Inflammatory macrophage treated with lipopolysaccharide for 4 hours (primary cell): ENCODE measurements at regions not wholly inside any gene's neighbourhood (a gene's known extent, or its start where the extent isn't known, plus 50 kb on each side); places are given as distances from the start of the nearest gene placed in this dataset.
A peak's percentile ranks its signal among the peaks of the same experiment; 100 is the strongest.

Source experiments
- DNase-seq: peaks from one replicate; pipeline ENCODE4 v3.0.0-alpha.2; 2020

DNA sequence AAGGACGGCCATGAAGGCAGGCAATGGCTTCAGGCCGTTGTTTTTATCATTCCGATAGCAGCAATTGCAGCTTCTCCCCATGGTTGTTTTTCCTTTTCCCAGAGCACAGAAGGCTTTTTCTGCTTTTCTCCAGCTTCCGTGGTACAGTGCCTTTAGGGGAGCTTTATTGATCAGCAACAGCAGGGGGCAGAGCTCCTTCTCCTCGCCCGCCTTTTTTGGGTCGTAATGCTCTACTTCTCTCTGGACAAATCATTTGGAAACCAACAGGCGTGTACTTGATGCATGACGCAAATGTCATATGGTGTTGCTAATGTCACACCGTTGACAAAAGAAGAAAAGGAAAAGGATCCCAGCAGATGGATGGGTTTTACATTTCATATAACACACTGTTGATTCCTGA is 79.7 kb upstream of the SNRK start:
- DNase-seq, result no peak

DNA sequence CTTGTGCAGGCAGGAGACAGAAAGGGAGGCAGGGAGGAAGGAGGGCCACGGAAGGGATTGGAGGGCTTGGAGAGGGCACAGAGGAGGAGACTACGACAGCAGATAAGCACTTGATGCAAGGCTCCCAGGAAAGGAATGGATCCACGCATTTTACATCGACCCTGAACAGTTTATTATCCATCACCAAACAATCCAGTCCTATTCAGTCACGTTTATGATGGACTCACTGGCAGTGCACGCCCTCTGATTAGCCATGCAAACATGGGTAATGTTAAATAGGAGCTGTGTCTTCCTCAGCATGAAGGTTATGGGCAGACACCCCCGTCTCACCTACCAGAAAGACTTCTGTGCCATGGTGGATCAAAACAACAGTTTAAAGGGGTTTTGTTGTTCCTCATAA is 80.2 kb upstream of the SNRK start:
- DNase-seq, result no peak

DNA sequence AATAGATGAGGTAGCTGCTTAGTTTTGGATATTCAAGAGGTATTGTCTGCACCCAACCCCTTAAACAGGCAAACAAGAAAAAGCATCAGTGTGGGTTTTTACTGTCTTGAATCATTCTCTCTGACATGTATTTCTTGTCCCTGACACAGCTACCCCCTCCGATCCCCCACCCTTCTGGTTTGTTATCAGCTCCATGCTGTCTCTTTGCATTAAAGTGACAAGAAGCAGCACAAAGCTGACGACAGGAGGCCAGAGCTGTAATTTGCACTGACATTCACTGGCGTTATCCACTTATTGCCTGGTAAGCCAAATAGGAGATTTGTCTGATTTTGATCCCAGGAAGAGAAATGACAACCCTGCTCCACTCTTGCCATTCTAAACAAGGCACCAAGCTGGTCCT is 83.3 kb upstream of the SNRK start:
- DNase-seq, result no peak

DNA sequence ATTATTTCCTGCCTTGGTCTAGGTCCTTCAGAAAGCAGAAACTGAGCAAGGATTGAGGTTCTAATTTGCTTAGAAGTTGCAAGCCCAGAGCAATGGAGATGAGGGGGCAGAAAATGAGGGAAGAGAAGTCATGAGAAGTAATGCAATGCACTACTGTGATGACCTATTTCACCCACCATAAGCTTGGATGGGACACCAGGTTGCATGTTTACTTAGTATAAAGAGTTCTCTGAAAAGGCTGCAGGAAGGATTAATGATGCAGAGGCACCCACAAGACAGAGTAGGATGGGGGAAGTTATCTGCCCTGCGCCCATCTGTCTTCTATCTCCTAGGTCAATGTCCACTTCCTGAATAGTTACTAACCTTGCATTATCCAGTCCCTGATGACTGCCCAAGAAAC is 84.8 kb upstream of the SNRK start:
- DNase-seq, result no peak

DNA sequence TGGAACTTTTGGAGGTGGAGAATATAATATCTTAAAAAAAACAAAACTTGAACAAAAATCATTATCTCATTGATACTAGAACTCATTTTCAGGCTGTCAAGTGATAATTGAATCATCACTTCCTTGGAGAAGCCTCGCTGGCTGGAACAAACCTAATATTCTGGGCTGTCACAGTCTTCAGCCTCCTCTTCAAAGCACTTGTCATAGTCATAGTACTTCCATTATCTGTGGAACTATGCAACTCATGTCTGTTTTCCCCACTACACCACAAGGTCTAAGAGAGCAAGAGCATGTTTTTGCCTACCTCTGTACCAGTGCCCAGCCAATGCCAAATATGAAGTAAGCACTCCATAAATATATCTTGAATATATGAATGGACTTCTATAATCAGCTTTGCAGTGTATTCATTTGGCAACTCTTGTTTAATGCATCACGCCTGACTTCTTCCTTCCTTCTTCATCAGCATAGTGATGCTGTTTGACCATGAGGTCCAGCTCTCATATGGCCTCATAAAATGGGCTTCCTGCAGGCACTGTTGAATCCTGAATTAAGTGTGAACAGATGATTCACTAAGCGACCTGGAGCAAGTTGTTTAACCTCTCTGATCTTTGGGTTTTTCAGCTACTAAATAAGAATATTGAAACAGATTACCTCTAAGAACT is 86.6 kb upstream of the SNRK start:
- DNase-seq, result peak; percentile 20

DNA sequence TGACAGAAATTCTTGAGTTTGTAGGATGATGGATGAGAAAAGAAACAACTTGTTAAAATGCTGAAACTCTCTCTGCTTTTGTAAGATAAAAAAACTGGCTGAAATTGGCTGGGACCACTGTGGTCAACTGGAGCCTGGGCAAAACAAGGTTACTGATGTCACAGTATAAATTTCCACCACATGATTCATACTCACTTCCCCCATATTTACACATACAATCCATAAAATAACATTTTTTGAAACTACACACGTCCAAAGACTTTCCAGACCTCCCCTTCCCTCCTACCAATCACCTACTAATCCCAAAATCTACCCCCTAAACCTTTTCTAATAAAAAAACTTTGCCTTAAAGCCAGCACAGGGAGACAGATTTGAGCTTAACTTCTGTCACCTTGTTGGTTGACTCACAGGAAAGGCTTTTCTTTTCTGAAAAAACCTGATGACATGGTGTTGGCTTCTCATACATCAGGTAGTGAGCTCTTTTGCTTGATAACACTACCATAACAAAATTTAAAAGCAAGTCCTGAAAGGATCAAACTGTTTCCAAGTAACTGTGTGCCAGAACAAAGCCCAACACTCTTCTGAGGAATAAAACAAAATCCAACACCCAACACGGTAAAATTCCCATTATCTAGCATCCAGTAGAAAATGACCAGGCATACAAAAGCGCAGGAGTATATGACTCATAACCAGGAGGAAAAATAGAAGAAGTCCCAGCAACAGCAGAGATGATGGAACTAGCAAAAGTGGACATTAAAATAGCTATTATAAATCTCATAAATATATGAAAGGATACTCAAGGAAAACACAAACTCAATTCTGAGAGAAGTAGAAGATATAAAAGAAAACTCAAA is 87.3 kb upstream of the SNRK start:
- DNase-seq, result no peak

DNA sequence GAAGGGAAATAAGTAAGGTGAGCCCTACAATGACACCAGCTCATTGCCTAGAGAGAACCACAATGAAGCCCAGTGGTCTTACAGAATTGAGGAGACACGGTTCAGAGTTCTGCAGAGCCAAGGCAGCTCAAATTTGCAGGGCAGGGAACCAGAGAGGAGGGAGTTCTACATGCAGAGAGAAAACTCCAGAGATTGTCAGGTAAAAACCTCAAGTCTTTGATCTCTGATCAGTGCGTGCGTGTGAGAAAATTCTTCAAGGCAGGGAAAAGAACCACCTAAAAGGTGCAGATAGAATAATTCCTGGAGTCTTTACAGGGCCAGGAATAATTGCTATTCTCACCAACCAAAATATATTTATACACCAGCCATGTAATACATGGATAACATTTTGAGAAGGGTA is 88.0 kb upstream of the SNRK start:
- DNase-seq, result no peak

DNA sequence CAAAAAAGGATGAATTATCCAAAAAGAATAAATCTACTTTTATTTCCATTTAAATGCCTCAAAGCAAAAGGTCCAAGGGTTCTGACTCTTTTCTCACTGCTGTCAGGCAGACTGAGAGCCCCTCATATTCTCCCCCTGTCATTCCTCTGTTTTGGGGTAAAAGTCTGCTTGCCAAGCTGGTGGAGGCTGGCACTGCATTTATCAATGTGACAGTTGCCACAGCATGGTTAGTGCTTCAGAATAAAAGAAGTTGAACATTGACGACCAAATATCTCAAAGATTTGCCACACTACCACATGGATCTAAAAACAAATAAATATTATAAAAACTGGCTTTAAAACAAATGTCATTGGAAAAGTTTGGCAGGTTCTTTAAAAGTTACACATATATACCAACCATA is 89.2 kb upstream of the SNRK start:
- DNase-seq, result no peak

DNA sequence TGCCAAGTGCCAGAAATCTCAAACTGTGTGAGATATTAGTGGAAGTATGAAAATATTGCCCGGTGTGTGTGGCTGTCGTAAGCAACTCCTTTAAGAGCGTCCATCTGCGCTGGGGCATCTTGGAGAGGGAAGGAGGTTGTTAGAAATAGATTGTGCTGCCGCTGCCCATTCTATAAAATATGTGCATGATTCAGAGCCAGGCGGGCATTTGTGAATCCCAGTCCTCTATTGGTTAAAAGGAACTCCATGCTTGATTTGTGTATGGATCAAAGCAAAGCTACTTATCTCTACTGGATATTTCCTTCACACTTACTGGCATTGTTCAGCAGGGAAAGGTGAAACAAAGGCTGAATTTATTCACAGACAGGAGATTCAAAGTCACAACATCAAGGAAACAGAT is 89.6 kb upstream of the SNRK start:
- DNase-seq, result no peak

DNA sequence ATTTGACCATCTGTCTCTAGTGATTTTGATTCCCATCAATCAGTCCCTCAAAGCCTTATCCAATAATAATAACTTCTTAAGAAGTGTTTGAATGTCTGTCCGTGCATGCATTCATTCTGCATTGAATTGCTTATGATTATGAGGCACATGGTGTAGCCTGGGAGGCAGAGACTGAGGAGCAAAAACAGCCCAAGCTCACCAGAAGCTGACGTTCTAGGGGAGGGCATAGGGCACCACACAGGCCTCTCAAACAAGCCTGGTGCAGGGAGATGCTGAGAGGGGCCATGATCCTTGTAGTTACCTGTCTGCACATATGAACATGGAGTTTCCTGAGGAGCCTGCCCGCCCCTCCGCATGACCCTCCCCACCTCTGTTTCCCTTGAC is 89.2 kb upstream of the POMGNT2 start:
- no peak for DNase-seq

DNA sequence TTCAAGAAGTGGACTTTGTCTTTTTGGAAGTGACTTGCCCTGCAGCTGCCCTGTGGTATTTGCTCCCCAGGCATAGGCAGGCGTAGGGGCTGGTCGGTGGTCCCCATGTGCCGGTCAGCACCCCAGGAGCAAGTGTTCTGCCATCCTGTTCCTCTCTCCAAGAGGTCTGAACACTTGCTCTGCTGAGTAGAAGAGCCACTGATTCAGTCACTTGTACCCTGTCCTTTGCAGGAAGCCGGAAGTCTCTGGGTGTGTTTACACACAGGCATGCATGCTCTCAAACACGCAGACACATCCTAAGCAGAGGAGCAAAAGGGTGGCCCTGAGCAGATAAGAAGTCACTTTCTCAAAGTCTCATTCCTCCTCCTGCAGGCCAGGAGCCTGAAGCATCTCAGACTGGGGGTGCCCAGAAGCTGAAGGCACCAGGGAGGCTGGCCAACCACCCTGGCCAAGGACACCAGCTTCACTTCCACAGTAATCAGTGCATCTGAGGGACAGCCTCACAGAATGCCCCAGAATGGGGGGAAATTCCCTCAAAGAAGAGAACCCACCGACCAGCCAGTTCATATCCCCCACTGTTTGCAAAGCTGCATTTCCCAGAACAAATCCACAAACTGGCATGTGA is 88.7 kb upstream of the POMGNT2 start:
- DNase-seq, result no peak

DNA sequence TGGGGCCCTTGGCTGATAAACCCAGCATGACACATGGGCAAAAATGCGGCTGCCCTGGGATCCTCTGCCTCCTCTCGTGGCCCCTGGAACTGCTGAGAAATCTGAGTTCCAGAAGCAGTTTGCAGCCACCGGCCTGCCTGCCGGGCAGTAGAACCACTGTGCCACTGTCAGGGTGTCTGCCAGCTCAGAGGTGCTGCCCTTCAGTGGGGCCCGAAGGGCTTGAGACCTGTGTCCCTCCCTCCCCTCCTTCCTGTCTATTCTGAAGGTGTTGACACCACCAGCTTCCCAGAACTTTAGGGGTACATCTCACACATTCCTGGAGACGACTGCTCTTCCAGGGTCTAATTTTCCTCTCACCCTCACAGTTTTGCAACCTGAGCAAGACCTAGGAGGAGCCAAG is 88.2 kb upstream of the POMGNT2 start:
- no peak for DNase-seq

DNA sequence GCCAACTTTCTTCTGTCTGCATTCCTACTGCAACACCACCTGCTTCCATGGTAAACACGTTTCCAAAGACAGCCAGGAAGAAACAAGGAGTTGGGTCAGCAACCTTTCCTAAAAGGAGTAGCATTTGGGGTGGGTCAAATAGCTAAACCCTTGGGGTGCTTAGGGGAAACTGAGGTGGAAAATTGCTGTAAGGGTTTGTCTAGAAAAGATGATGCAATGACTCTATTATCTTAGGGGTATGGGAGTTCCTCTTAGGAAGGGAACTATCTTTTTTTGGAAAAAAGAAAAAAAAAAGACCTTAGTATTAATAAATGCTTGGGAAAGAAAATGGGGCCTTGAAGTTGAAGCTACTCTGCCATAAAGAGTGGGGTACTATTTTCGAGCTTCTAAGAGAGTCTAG is 86.1 kb upstream of the POMGNT2 start:
- DNase-seq, result no peak

DNA sequence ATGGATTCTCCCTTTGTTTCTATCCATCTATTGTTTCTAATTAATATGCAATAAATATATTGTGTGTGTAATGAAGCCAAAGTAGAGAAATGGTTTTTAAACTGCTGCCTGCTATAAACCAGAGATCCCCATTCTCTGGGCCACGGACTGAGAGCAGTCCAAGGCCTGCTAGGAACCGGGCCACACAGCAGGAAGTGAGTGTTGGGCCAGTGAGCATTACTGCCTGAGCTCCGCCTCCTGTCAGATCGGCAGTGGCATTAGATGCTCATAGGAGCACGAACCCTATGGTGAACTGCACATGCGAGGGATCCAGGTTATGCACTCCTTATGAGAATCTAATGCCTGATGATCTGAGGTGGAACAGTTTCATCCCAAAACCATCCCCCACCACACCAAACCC is 85.2 kb upstream of the POMGNT2 start:
- DNase-seq, result no peak

DNA sequence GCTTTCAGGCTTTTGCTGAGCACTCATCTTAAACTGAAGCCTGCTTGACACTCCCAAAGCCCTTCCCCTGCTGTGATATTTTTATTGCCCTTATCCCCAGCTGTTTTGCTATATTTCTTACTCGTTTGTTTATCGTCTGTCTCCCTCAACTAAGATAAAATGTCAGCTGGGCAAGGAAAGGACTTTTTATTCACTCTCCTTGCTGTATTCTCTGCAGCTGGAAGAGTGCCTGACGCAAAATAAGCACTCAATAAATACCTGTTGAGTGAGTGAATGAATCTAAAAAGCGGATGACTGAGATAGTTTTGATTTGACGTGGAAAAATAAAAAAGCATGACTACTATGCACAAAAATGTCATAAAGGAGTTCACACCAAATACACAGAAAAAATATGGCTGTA is 84.8 kb upstream of the POMGNT2 start:
- no peak for DNase-seq

DNA sequence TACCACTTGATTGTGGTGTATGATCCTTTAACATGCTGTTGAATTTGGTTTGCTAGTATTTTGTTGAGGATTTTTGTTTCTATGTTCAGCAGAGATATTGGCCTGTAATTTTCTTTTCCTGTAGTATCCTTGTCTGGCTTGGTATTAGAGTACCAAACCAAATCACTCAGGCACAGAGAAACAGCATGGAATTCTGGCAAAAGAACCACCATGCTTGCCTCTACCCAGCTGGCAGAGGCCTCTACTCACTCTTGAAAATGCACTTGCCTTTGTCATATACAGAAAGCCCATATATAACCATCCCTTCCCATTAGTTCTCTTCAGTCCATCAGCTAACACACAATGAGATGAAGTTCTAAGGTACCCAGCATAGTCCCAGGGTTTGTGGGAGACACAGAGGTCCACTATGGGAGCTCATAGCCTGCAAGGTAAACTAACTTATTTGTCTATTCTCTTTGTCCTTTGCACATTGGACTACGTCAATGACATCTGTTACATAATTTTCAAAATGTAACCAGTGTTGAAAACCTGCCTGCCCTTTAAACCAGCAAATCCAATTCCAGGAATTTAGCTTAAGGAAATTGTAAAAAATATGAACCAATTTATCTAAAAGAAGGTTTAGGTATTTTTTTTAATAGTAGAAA is 82.1 kb upstream of the POMGNT2 start:
- no peak for DNase-seq

DNA sequence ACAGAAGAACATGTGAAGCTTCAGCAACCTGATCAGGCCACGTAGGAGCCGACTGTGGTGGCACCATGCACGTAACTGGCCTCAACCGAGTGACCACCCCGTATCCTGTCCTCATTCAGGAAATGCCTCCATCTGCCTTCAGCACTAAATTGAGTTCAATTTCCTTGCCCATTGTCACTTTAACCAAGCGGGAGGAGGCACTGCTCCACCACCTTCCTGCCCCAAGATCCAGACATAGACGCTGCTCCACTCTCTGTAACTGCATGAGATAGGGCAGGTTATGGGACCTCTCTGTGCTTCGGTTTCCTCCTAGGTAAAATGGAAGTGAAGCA is 80.1 kb upstream of the POMGNT2 start:
- DNase-seq, result no peak

DNA sequence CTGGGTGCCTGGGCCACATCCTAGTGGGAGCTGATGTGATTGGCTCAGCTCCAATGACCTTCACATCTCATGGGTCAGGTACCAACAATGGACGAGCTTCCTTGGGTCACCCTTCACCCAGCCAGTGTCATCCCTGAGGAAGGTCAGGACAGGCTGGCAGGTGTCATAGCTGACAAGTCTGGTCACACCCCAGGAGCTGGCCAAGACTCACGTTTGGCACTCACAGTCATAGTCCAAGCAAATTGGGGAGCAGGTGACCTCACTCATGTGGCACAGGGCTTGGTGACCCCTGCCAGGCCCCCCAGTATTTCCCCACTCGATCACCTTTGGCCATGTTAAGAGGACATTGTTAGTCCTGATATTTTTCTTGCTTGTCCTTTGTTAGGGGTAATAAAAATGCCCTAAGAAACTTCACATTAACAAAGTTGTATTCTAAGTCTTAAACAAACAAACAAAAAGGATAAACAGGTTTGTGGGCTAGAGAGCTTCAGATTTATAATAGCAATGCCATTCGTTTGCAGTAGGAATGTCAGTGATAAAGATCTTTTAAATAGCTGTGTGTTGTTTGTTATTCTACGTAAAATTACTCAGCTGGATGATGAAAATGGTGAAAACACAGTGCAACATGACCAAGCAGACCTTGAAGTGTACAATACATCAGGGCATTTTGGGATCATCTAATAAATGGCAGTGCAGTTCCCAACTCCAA is 79.5 kb upstream of the POMGNT2 start:
- no peak for DNase-seq

DNA sequence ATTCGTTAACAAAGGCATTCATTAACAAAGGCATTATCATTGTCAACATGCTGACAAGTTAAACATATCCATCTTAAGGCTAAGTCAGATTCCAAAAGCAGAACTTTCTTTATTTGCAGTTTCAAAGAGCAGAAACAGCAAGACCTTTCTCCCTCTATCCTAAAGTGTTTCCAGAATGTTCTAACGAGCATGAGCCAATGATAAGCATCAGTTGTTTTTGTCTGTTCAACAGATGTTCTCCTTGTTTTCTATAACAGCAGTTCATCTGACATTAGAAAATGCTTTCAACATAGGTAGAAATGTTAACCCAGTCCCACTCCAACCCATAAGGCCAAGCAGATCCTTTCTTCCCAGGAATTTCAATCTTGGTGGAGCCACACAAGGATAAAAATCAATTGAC is 77.6 kb upstream of the POMGNT2 start:
- DNase-seq, result no peak

DNA sequence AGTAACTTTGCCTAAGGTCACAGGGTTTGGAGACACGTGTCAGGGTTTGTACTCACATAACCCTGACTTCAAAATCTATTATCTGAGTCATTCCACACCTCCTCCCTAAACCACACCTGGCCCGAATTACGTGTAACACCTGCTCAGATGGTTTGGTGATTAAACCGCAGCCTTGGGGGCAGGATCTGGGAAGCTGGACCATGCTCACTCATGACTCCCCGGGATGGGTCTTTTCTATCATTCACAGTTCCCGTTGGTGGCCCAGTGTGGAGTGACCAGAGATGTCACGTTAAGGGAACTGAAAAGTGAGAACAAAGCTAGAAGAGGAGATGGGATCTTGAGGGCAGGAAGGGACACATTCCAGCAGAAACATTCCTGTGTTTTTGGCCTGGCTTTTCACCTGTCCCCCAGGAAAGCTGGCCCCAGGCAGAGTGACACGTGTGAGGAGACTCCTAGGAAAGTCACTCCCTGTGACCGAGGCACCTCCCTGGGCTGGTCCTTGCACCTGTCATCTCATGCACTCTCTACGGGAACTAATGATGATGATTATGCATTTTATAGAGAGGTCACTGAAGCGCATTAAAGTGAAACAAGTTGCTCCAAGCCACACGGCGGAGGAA is 75.4 kb upstream of the POMGNT2 start:
- peak; percentile 20 for DNase-seq

DNA sequence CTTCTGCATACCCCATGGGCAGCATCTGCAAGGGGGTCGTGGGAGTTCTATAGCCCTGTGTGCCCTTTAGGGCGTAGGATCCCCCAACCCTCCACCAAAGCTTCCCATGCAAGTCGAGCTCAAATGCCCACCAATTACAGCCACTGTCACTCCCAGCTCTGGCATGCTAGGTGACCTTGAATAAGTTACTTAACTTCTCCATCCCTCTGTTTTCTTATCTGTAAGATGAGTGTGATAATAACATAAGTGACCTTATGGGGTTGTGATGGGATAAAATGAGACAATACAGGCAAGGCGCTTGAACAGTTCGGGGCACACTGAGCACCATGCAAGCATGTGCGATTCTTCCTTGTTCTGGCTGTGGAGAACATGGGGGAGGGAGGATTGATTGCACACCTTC is 74.8 kb upstream of the POMGNT2 start:
- peak; percentile 2 for DNase-seq

DNA sequence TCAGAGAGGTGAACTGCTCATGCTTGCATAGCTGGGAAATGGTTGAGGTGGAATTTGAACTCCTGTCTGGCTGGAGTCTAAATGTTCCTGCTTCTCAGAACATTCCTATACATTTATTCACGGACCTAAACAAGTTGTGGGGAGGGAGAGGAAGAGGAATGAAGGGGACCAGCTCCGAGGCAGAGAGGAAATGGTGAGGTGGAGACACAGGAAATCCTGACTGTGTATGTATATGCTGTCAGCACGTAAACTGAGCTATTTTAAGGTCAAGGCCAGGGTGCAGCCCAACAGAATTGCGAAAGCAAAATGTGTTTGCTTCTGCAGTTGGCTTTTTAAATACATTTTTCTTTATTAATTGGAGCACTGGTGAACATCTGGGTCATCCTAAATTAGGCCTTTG is 74.1 kb upstream of the POMGNT2 start:
- DNase-seq, result peak; percentile 58

DNA sequence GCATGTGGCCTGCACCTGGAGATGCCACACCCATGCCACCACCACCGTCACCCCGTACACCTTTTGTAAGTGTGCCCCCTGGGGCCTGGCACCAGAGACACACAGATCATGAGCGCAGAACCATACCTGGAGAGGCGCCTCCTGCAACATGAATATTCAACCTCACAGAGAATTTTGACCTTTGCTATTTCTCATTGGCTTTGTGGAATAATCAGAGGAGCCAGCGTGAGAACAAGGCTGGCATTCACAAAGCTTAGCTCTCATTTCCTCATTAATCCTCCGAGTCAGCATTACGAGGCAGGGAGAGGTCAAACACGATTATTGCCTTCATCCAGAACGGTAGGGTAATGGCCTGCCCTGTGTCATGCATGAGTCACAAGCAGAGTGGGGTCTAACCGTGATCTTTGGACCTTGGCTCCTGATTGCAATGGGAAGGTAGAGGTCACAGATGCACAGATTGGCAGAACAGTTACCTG is 73.0 kb upstream of the POMGNT2 start:
- DNase-seq, result peak; percentile 76
